KMS-11 (cell line): ENCODE measurements at regions not wholly inside any gene's neighbourhood (a gene's known extent, or its start where the extent isn't known, plus 50 kb on each side); places are given as distances from the start of the nearest gene placed in this dataset.

ENCODE experiments used
- H2AFZ ChIP-seq: fragments of 200-600 bp; sonication (generic); 2 replicates; pipeline ENCODE4 v1.6.1; 2016; ENCODE audit warnings: antibody characterized with exemption, mixed run types, low read depth
- H3K27ac ChIP-seq: fragments of 200-600 bp; sonication (generic); 2 replicates; pipeline ENCODE4 v1.6.1; 2016; ENCODE audit warnings: mild to moderate bottlenecking, mixed run types
- H3K27me3 ChIP-seq: fragments of 200-600 bp; sonication (generic); 2 replicates; pipeline ENCODE4 v1.6.1; 2017; ENCODE audit warnings: mild to moderate bottlenecking, low read depth, mixed run types, moderate library complexity; ENCODE audit not compliant: insufficient read depth
- H3K36me3 ChIP-seq: fragments of 200-600 bp; sonication (generic); 2 replicates; pipeline ENCODE4 v1.6.1; 2017; ENCODE audit warnings: mild to moderate bottlenecking, mixed run types; ENCODE audit not compliant: insufficient read depth
- H3K4me1 ChIP-seq: fragments of 200-600 bp; sonication (generic); 2 replicates; pipeline ENCODE4 v1.6.1; 2016; ENCODE audit warnings: mild to moderate bottlenecking, low read depth, mixed run types; ENCODE audit not compliant: poor library complexity, severe bottlenecking
- H3K4me2 ChIP-seq: fragments of 200-600 bp; sonication (generic); 2 replicates; pipeline ENCODE4 v1.7.0; 2016; ENCODE audit warnings: mild to moderate bottlenecking, mixed run types
- H3K4me3 ChIP-seq: fragments of 200-600 bp; sonication (generic); IDR thresholded peaks from 2 replicates; pipeline ENCODE4 v1.6.1; 2017; ENCODE audit warnings: low read depth, low read length, mixed read lengths; ENCODE audit not compliant: insufficient read depth
- H3K79me2 ChIP-seq: fragments of 200-600 bp; sonication (generic); 2 replicates; pipeline ENCODE4 v1.6.1; 2016; ENCODE audit warnings: low read depth, mixed run types; ENCODE audit not compliant: insufficient read depth
- H3K9ac ChIP-seq: fragments of 200-600 bp; sonication (generic); 2 replicates; pipeline ENCODE4 v1.6.1; 2016; ENCODE audit warnings: mild to moderate bottlenecking, mixed run types
- H4K20me1 ChIP-seq: fragments of 200-600 bp; sonication (generic); 2 replicates; pipeline ENCODE4 v1.6.1; 2016; ENCODE audit warnings: mild to moderate bottlenecking, mixed run types; ENCODE audit not compliant: insufficient read depth
- CTCF ChIP-seq: fragments of 200-600 bp; sonication (generic); conservative IDR thresholded peaks from 2 replicates; pipeline ENCODE4 v1.6.1; 2017; ENCODE audit warnings: low read depth, mild to moderate bottlenecking, antibody characterized with exemption, low read length, moderate library complexity, mixed read lengths

DNA sequence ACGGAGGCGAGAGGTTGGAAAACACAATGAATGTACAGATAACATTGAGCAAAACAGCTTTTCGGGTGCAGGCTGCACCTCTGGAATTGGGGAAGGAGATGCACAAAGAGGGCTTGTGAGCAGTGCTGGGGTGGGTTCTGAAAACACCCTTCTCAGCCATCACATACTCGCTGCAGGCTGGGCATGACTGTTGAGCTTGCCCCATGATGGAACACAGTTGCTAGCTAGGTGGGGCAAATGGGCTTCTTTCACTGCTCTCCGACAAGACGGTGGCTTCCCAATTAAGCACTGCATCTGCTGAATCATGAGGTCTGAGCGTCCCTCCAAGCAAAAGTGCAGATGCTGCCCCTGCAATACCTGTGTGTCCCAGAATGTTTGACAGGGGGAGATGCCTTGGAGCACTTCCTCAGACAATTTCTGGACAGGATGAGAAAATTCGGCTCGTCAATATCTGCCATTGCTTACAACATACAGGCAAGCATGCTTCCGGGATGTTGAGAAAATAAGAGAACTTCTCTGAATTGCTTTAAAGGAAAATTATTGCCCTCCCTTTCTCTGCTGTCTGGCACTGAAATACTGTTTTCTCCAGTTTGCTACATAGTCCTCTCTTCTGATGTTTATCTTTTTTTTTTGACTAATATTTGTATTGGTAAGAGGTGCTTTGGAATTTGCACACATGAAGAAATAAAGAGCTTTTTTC lies 77.3 kb upstream of the SH3BP4 start:
- Histone ChIP-seq H2AFZ (no peak overlapping the region), H3K36me3 (no peaks in the 10 kb centered on the region), H3K4me3 (no peak overlapping the region), H3K4me2 (no peak overlapping the region), H3K27me3 (no peaks in the 10 kb centered on the region), H3K79me2 (no peaks in the 10 kb centered on the region), H3K27ac (no peak overlapping the region), H4K20me1 (no peaks in the 10 kb centered on the region), H3K4me1 (no peaks in the 10 kb centered on the region), H3K9ac (no peak overlapping the region)
- no peak for TF ChIP-seq CTCF

GRCh38 chr2:234873828-234874173 lies 78.0 kb upstream of the SH3BP4 start:
- Histone ChIP-seq H3K4me1 (no peaks in the 10 kb centered on the region), H2AFZ (no peak overlapping the region), H3K27ac (no peak overlapping the region), H3K9ac (no peak overlapping the region), H3K4me3 (no peak overlapping the region), H4K20me1 (no peaks in the 10 kb centered on the region), H3K36me3 (no peaks in the 10 kb centered on the region), H3K4me2 (no peak overlapping the region), H3K79me2 (no peaks in the 10 kb centered on the region), H3K27me3 (no peaks in the 10 kb centered on the region)
- no peak for TF ChIP-seq CTCF

DNA sequence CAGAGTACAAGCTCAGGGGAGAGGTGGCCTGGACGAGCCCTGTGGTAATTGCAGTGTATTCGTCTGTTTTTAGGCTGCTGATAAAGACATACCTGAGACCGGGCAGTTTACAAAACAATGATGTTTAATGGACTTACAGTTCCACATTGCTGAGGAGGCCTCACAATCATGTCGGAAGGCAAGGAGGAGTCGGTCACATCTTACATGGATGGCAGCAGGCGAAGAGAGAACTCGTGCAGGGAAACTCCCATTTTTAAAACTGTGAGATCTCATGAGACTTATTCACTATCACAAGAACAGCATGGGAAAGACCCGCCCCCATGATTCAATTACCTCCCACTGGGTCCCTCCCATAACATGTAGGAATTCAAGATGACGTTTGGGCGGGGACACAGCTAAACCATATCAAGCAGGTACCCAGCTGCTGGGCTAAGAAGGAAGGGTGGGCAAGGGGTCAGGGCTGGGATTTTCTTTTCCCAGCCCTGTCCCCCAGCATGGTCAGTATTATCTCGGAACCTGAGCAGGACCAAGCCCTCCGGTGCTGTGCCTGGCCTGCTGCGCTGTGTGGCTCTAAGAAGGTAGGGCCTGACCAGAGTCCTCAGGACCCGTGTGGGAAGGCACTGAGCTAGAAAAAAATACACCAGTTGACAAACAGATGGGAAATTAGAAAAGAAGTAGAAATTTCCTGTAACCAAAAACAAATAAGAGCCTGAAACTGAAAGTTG lies 78.6 kb upstream of the SH3BP4 start:
- no peak for TF ChIP-seq CTCF
- Histone ChIP-seq H3K4me3 (no peak overlapping the region), H2AFZ (no peak overlapping the region), H3K27me3 (no peaks in the 10 kb centered on the region), H3K36me3 (no peaks in the 10 kb centered on the region), H3K79me2 (no peaks in the 10 kb centered on the region), H3K4me2 (no peak overlapping the region), H4K20me1 (no peaks in the 10 kb centered on the region), H3K9ac (no peak overlapping the region), H3K27ac (no peak overlapping the region), H3K4me1 (no peaks in the 10 kb centered on the region)

DNA sequence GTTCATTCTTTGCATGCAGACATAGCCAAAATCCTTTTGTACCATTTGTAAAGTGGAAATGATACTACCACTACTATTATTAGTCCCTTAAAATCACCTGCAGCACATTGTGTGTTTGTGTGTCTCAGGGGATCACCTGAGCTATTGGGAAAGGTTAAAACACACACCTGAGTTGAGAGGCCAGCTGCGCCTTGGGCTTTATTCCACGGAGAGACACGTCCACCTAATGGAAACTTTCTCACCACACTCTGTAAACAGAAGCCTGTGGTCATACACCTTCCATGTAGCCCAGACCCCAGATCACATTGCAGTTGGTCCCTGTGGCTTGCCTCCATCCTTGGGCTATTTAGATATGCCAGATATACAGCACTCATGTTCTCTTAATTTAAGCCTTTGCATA lies 81.8 kb upstream of the SH3BP4 start:
- Histone ChIP-seq H3K27ac (no peak overlapping the region), H3K4me1 (no peaks in the 10 kb centered on the region), H3K36me3 (no peaks in the 10 kb centered on the region), H4K20me1 (no peaks in the 10 kb centered on the region), H3K79me2 (no peaks in the 10 kb centered on the region), H3K4me2 (no peak overlapping the region), H3K9ac (no peak overlapping the region), H3K4me3 (no peak overlapping the region), H2AFZ (no peak overlapping the region), H3K27me3 (no peaks in the 10 kb centered on the region)
- TF ChIP-seq CTCF: no peak
